Stimulated activated naive CD8-positive, alpha-beta T cell treated with anti-CD3 and anti-CD28 coated beads, Interleukin-15, Interleukin-2, amounts not matched to agents 100 ng/mL and 50 ng/mL, for 24 hours (primary cell): ENCODE measurements at regions not wholly inside any gene's neighbourhood (a gene's known extent, or its start where the extent isn't known, plus 50 kb on each side); places are given as distances from the start of the nearest gene placed in this dataset.
"Not testable (repeated sequence)": the region's sequence is repeated elsewhere in the genome, so short reads cannot be mapped to it uniquely, and the experiment has no call there.

ENCODE experiments used
- H3K27ac Mint-ChIP-seq: one replicate; pipeline ENCODE4 v1.8.0; 2021; ENCODE audit warnings: mild to moderate bottlenecking, mixed read lengths
- H3K27me3 Mint-ChIP-seq: one replicate; pipeline ENCODE4 v1.8.0; 2021; ENCODE audit warnings: mixed read lengths
- H3K36me3 Mint-ChIP-seq: one replicate; pipeline ENCODE4 v1.8.0; 2021; ENCODE audit warnings: low read depth, mixed read lengths
- H3K4me1 Mint-ChIP-seq: one replicate; pipeline ENCODE4 v1.8.0; 2021; ENCODE audit warnings: low read depth, mixed read lengths
- H3K4me3 Mint-ChIP-seq: one replicate; pipeline ENCODE4 v1.8.0; 2021; ENCODE audit warnings: mild to moderate bottlenecking, mixed read lengths
- H3K9me3 Mint-ChIP-seq: one replicate; pipeline ENCODE4 v1.8.0; 2021; ENCODE audit warnings: mixed read lengths

GRCh38 chr4:100023800-100024199, 73.7 kb upstream of the H2AZ1 start:
- Mint-ChIP-seq H3K4me3 (no peak overlapping the region), H3K9me3 (no peaks in the 10 kb centered on the region), H3K4me1 (no peaks in the 10 kb centered on the region), H3K36me3 (no peaks in the 10 kb centered on the region), H3K27ac (no peak overlapping the region), H3K27me3 (peaks cover 20% of the 10 kb centered on the region)

DNA sequence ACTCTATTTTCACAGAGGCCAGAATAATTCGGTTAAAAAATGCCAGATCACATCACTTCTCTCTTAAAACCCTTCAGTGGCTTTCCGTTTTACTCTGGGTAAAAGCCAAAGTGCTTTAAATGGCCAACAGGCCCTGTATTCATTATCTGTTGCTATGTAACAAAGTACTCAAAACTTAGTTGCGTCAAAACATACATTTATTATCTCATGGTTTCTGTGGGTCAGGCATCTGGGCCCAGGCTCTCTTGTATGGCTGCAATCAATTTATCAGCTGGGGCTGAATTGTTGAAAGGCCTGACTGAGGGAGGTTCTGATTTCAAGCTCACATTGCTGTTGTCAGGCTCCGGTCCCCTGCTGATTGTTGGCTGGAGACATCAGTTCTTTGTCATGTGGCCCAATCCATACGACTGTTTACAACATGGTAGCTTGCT, 72.7 kb upstream of the H2AZ1 start:
- no peaks in the 10 kb centered on the region for H3K36me3 Mint-ChIP-seq
- H3K27ac Mint-ChIP-seq = no peak overlapping the region
- H3K4me1 Mint-ChIP-seq = peaks cover 6% of the 10 kb centered on the region
- no peaks in the 10 kb centered on the region for H3K9me3 Mint-ChIP-seq
- H3K4me3 Mint-ChIP-seq = no peak overlapping the region
- peaks cover 20% of the 10 kb centered on the region for H3K27me3 Mint-ChIP-seq

GRCh38 chr4:100019821-100020220, 69.7 kb upstream of the H2AZ1 start:
- peaks cover 15% of the 10 kb centered on the region for H3K27me3 Mint-ChIP-seq
- H3K4me1 Mint-ChIP-seq = peaks cover 7% of the 10 kb centered on the region
- no peaks in the 10 kb centered on the region for H3K9me3 Mint-ChIP-seq
- H3K27ac Mint-ChIP-seq = no peak overlapping the region
- no peak overlapping the region for H3K4me3 Mint-ChIP-seq
- no peaks in the 10 kb centered on the region for H3K36me3 Mint-ChIP-seq

DNA sequence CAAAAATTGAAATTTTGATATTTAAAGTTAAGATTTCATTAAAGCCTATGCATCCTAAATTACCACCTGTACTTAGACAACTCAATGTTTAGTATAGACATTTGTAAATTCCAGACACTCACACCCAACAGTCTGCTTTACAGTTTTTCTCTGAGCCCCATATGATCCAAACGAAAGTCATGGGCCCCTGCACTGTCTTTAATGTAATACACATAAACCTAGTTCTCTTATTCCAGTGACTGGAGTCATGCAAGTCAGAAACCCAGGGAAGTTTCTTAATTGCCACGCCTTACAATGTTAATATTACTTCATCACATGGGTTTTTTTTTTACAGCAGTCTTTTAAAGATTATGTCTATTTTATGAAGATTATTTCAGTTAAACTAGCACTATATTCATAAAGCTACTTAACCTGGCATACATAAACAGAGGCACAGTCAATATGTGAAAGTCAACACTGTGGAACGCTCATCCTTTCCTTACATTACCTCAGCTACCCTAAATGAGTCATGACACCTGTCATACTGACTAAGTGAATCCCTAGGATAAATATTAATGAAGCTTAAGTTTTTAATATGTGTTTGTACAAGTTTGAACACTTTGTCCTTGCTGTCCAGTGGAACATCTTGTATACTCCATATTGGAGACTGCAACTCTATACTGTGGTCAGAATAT, 67.7 kb upstream of the H2AZ1 start:
- peaks cover 8% of the 10 kb centered on the region for H3K27me3 Mint-ChIP-seq
- H3K4me1 Mint-ChIP-seq = peaks cover 7% of the 10 kb centered on the region
- no peak overlapping the region for H3K27ac Mint-ChIP-seq
- H3K4me3 Mint-ChIP-seq = no peak overlapping the region
- H3K9me3 Mint-ChIP-seq = no peaks in the 10 kb centered on the region
- H3K36me3 Mint-ChIP-seq = no peaks in the 10 kb centered on the region

DNA sequence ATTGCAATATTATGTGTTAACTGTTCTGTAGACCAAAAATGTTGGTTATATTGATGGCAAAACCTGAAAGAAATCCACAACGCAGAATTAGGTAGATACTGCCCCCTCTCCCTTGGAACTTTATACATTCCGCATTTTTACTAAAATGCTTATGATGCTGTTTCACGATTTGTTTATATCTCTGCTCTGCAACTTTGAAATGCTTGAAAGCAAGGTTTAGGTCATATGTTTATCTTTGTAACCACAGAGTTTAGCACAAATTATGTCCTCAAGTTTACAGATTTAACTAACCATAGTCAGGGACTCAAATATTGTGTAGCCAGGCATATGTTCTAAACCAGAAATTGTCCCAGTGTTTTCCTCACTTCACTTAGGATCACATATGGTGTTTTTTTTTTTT, 66.1 kb upstream of the H2AZ1 start:
- Mint-ChIP-seq H3K36me3 (no peaks in the 10 kb centered on the region), H3K4me3 (no peak overlapping the region), H3K4me1 (peaks cover 7% of the 10 kb centered on the region), H3K27ac (no peak overlapping the region), H3K27me3 (peaks cover 3% of the 10 kb centered on the region), H3K9me3 (no peaks in the 10 kb centered on the region)

DNA sequence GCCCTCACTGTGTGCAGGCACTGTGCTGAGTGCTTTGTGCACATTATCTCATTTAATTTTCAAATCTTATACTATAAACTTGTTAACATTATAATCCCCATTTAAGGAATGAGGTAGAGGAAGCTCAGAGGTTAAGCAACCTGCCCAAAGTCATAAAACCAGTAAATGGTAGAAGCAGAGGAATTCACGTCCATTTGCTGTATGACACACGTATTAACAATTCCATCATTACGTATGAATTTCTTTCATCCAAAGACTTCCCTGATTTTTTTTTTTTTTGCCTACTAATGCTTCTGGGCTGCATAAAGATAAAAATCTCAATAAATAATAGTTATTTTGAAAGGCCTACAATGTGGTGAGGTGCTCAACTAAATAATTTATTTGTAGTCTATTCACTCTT, 64.5 kb upstream of the H2AZ1 start:
- Mint-ChIP-seq H3K36me3 (no peaks in the 10 kb centered on the region), H3K27me3 (no peaks in the 10 kb centered on the region), H3K4me3 (no peak overlapping the region), H3K9me3 (no peaks in the 10 kb centered on the region), H3K4me1 (peaks cover 7% of the 10 kb centered on the region), H3K27ac (no peak overlapping the region)

GRCh38 chr4:100009490-100009889, 59.4 kb upstream of the H2AZ1 start:
- Mint-ChIP-seq H3K4me1 (no peaks in the 10 kb centered on the region), H3K27me3 (no peaks in the 10 kb centered on the region), H3K9me3 (no peaks in the 10 kb centered on the region), H3K27ac (no peak overlapping the region), H3K36me3 (no peaks in the 10 kb centered on the region), H3K4me3 (no peak overlapping the region)

DNA sequence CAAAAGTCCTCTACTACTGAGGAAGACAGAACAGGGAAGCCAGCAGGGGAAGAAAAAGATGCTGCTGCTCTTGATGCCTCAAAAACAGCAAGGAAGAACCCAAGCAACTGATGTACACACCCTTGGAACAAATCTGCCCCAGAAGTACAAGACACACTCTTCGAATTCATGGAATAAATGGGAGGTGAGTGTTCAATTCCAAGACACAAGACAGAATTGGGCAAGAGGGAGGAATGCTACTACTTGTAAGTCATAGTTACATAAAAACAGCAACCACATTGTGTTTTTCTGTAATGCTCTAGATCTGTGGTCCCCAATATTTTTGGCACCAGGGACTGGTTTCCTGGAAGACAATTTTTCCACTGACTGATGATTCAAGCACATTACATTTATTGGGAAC, 58.0 kb upstream of the H2AZ1 start:
- no peaks in the 10 kb centered on the region for H3K27me3 Mint-ChIP-seq
- H3K27ac Mint-ChIP-seq = no peak overlapping the region
- no peaks in the 10 kb centered on the region for H3K9me3 Mint-ChIP-seq
- H3K4me1 Mint-ChIP-seq = no peaks in the 10 kb centered on the region
- no peaks in the 10 kb centered on the region for H3K36me3 Mint-ChIP-seq
- H3K4me3 Mint-ChIP-seq = no peak overlapping the region

DNA sequence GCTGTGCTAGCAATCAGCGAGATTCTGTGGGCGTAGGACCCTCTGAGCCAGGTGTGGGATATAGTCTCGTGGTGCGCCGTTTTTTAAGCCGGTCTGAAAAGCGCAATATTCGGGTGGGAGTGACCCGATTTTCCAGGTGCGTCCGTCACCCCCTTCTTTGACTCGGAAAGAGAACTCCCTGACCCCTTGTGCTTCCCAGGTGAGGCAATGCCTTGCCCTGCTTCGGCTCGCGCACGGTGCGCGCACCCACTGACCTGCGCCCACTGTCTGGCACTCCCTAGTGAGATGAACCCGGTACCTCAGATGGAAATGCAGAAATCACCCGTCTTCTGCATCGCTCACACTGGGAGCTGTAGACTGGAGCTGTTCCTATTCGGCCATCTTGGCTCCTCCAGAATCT, 56.1 kb upstream of the H2AZ1 start:
- H3K27ac Mint-ChIP-seq, H3K4me1 Mint-ChIP-seq, H3K9me3 Mint-ChIP-seq, H3K27me3 Mint-ChIP-seq, H3K36me3 Mint-ChIP-seq, H3K4me3 Mint-ChIP-seq: not testable (repeated sequence)
